Astrocyte (in vitro differentiated cells and primary cell): ENCODE measurements at regions not wholly inside any gene's neighbourhood (a gene's known extent, or its start where the extent isn't known, plus 50 kb on each side); places are given as distances from the start of the nearest gene placed in this dataset.

Experiments used
- CTCF ChIP-seq: IDR thresholded peaks from 2 replicates; pipeline ENCODE4 v1.5.1; 2011; ENCODE audit warnings: low read depth, mild to moderate bottlenecking, inconsistent platforms, low read length, moderate library complexity; ENCODE audit not compliant: insufficient read depth
- EZH2 ChIP-seq: IDR thresholded peaks from 2 replicates; pipeline ENCODE4 v1.6.1; 2012; ENCODE audit warnings: mild to moderate bottlenecking, low read length, inconsistent platforms; ENCODE audit not compliant: insufficient read depth

GRCh38 chr4:54813674-54814073 lies 155.9 kb downstream of the KIT start:
- TF ChIP-seq EZH2 (no peak), CTCF (no peak)
